Endodermal cell (in vitro differentiated cells): ENCODE measurements at regions not wholly inside any gene's neighbourhood (a gene's known extent, or its start where the extent isn't known, plus 50 kb on each side); places are given as distances from the start of the nearest gene placed in this dataset.
A peak's percentile ranks its signal among the peaks of the same experiment; 100 is the strongest.
"Not testable (repeated sequence)": the region's sequence is repeated elsewhere in the genome, so short reads cannot be mapped to it uniquely, and the experiment has no call there.

Experiments
- DNase-seq: peaks from one replicate; pipeline ENCODE4 v3.0.0-alpha.2; 2017
- H3K27ac ChIP-seq: 2 replicates; pipeline ENCODE4 v1.5.1; 2013; ENCODE audit warnings: mild to moderate bottlenecking, low read depth, low read length, moderate library complexity
- H3K27me3 ChIP-seq: 2 replicates; pipeline ENCODE4 v1.6.1; 2013; ENCODE audit warnings: mild to moderate bottlenecking, low read length, moderate library complexity; ENCODE audit not compliant: insufficient read depth, control insufficient read depth, poor library complexity, severe bottlenecking
- H3K36me3 ChIP-seq: 2 replicates; pipeline ENCODE4 v1.7.0; 2013; ENCODE audit warnings: mild to moderate bottlenecking, low read length, moderate library complexity; ENCODE audit not compliant: control insufficient read depth, insufficient read depth
- H3K4me1 ChIP-seq: one replicate; pipeline ENCODE4 v1.7.0; 2013; ENCODE audit warnings: low read length; ENCODE audit not compliant: control insufficient read depth, insufficient read depth
- H3K4me3 ChIP-seq: 2 replicates; pipeline ENCODE4 v1.5.1; 2013; ENCODE audit warnings: mild to moderate bottlenecking, low read length, moderate library complexity
- H3K9ac ChIP-seq: 2 replicates; pipeline ENCODE4 v1.6.1; 2013; ENCODE audit warnings: mild to moderate bottlenecking, low read length, moderate library complexity; ENCODE audit not compliant: poor library complexity, severe bottlenecking; ENCODE audit errors: extremely low read depth
- H3K9me3 ChIP-seq: 2 replicates; pipeline ENCODE4 v1.6.1; 2013; ENCODE audit warnings: mild to moderate bottlenecking, low read length, moderate library complexity; ENCODE audit not compliant: control insufficient read depth
- H3K27ac Mint-ChIP-seq: 2 replicates; pipeline ENCODE4 v1.8.0; 2020; ENCODE audit warnings: mixed read lengths
- H3K27me3 Mint-ChIP-seq: 2 replicates; pipeline ENCODE4 v1.8.0; 2021; ENCODE audit warnings: mild to moderate bottlenecking, mixed read lengths; ENCODE audit not compliant: insufficient read depth
- H3K36me3 Mint-ChIP-seq: 2 replicates; pipeline ENCODE4 v1.8.0; 2020; ENCODE audit warnings: low read depth, mixed read lengths
- H3K4me1 Mint-ChIP-seq: 2 replicates; pipeline ENCODE4 v1.8.0; 2020; ENCODE audit warnings: mixed read lengths
- H3K4me3 Mint-ChIP-seq: 2 replicates; pipeline ENCODE4 v1.8.0; 2020; ENCODE audit warnings: mild to moderate bottlenecking, moderate library complexity, mixed read lengths
- H3K9me3 Mint-ChIP-seq: 2 replicates; pipeline ENCODE4 v1.8.0; 2020; ENCODE audit warnings: mild to moderate bottlenecking, mixed read lengths
- WGBS, 2 experiments: methylation state at CpG; one replicate each; pipeline versions ENCODE4 v1.1.5 to v1.1.7; 2013; ENCODE audit warnings: missing lambda C conversion rate in 2 of 2, mixed read lengths in 1 of 2; ENCODE audit not compliant: insufficient coverage in 1 of 2, insufficient read length in 1 of 2; 5-methylcytosine and 5-hydroxymethylcytosine counted together
- TF ChIP-seq, protein P1 (sequence below): fragments of 200-600 bp; sonication (generic); conservative IDR thresholded peaks from 2 replicates; pipeline ENCODE4 v1.5.0; 2021; ENCODE audit warnings: antibody characterized with exemption, mild to moderate bottlenecking

DNA sequence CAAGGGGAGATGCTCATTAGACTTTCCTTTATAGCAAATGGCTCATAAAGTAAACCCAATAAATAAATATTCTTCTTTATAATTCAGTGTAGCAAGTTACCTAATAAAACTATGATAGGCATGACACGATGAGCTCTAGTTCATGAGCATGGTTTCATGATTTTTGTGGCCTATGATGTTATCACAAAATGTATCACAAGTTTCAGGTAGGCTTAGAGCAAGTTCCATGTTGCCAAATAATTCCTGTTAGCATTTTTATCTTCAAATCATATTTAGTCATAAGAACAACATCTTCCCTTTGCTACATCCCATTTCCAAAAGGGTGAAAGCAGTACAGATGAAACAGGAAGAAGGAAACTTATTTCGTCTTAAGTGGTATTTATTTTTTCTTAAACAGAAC lies 200.2 kb downstream of the ENC1 start:
- Histone ChIP-seq H3K27ac (no peak overlapping the region), H3K9ac (no peak overlapping the region), H3K9me3 (no peaks in the 10 kb centered on the region), H3K27me3 (no peaks in the 10 kb centered on the region), H3K4me3 (no peak overlapping the region), H3K36me3 (no peaks in the 10 kb centered on the region), H3K4me1 (peaks cover 4% of the 10 kb centered on the region)
- DNase-seq, result no peak
- no peak overlapping the region for H3K4me3 Mint-ChIP-seq
- TF ChIP-seq, protein P1, sequence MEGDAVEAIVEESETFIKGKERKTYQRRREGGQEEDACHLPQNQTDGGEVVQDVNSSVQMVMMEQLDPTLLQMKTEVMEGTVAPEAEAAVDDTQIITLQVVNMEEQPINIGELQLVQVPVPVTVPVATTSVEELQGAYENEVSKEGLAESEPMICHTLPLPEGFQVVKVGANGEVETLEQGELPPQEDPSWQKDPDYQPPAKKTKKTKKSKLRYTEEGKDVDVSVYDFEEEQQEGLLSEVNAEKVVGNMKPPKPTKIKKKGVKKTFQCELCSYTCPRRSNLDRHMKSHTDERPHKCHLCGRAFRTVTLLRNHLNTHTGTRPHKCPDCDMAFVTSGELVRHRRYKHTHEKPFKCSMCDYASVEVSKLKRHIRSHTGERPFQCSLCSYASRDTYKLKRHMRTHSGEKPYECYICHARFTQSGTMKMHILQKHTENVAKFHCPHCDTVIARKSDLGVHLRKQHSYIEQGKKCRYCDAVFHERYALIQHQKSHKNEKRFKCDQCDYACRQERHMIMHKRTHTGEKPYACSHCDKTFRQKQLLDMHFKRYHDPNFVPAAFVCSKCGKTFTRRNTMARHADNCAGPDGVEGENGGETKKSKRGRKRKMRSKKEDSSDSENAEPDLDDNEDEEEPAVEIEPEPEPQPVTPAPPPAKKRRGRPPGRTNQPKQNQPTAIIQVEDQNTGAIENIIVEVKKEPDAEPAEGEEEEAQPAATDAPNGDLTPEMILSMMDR, result no peak
- 83 to 96% methylated on average over 1 to 2 of the region's 2 CpGs for WGBS, 2 experiments
- H3K9me3 Mint-ChIP-seq, result peaks cover 15% of the 10 kb centered on the region
- H3K36me3 Mint-ChIP-seq, result no peaks in the 10 kb centered on the region
- H3K4me1 Mint-ChIP-seq, result peaks cover 23% of the 10 kb centered on the region
- peaks cover 9% of the 10 kb centered on the region for H3K27me3 Mint-ChIP-seq
- H3K27ac Mint-ChIP-seq, result no peak overlapping the region

DNA sequence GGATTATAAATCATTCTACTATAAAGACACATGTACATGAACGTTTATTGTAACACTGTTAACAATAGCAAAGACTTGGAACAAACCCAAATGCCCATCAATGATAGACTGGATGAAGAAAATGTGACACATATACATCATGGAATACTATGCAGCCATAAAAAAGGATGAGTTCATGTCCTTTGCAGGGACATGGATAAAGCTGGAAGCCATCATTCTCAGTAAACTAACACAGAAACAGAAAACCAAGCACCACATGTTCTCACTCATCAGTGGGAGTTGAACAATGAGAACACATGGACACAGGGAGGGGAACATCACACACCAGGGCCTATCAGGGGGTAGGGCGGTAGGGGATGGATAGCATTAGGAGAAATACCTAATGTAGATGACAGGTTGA lies 202.7 kb downstream of the ENC1 start:
- H3K27me3 ChIP-seq, H3K9me3 ChIP-seq, H3K9ac ChIP-seq, H3K27me3 Mint-ChIP-seq, H3K36me3 Mint-ChIP-seq, H3K27ac ChIP-seq, H3K36me3 ChIP-seq, H3K4me3 Mint-ChIP-seq, DNase-seq, H3K4me3 ChIP-seq, H3K27ac Mint-ChIP-seq: not testable (repeated sequence)
- peaks cover 43% of the 10 kb centered on the region for H3K4me1 Mint-ChIP-seq
- H3K9me3 Mint-ChIP-seq, result peaks cover 15% of the 10 kb centered on the region
- peaks cover 14% of the 10 kb centered on the region for H3K4me1 ChIP-seq
- 80 to 95% methylated on average over 1 to 2 of the region's 2 CpGs for WGBS, 2 experiments

DNA sequence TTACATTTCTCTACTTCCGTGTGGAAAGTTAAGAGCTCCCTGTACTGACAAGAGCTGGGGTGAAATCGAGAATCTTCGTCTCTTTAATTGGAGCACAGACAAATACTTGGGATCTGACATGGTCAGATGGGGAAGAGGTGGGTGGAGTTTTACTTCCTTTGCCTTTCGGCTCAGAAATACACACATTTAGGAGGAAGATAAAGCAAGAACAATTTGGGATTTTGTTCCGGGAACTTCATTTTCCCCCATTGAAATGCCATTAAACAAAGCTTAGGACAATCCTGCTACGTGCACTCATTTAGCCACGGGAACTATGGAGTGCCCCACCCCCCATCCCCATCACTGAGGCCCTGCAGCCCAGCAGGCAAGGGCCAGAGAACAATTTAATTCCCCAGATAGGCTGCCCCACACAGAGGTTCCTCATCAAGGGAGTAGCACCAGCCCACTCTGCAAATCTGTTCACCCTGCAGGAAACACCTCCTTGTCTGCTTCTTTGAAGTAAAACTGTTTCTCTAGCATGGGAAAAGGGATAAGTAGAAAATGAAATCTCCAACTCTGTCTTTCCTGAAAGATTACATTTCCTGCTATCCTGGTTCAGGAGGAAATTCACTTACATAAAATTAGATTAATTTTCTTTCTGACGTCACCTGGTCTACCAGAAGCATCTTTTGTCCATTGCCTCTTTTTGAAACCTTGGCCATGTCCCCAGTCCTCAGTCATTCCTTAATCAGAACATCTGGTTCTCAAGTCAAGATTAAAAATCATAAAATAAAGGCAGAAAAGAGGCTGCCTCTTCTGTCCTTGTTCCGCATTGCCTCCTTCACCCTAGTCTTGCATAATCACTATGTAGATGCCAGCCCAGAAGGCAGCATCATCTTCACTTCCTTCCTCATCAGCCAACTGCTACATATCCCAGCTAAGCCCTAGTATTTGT lies 206.4 kb downstream of the ENC1 start:
- H3K27ac Mint-ChIP-seq, result no peak overlapping the region
- H3K36me3 ChIP-seq, result no peaks in the 10 kb centered on the region
- peaks cover 16% of the 10 kb centered on the region for H3K4me1 ChIP-seq
- no peaks in the 10 kb centered on the region for H3K27me3 ChIP-seq
- H3K4me3 ChIP-seq, result no peak overlapping the region
- no peak overlapping the region for H3K4me3 Mint-ChIP-seq
- peaks cover 23% of the 10 kb centered on the region for H3K4me1 Mint-ChIP-seq
- TF ChIP-seq, protein P1, result no peak
- peaks cover 23% of the 10 kb centered on the region for H3K9me3 Mint-ChIP-seq
- 64 to 68% methylated on average over 2 to 9 of the region's 9 CpGs for WGBS, 2 experiments
- H3K9ac ChIP-seq, result no peak overlapping the region
- H3K9me3 ChIP-seq, result peaks cover 16% of the 10 kb centered on the region
- DNase-seq, result peak; percentile 52
- H3K27me3 Mint-ChIP-seq, result peaks cover 5% of the 10 kb centered on the region
- H3K36me3 Mint-ChIP-seq, result no peaks in the 10 kb centered on the region
- H3K27ac ChIP-seq, result peak overlapping the region; percentile 82
